Endothelial cell of umbilical vein (primary cell): ENCODE measurements at regions not wholly inside any gene's neighbourhood (a gene's known extent, or its start where the extent isn't known, plus 50 kb on each side); places are given as distances from the start of the nearest gene placed in this dataset.

Source experiments
- BruUV-seq: library from RNA; stranded (reverse); fragments of 400-500 nt; replicated peaks from 2 replicates; lab custom pipeline; 2021; lab: Mats Ljungman, UMichigan
- CTCF ChIA-PET: fragments of 300-600, 350-600 bp; sonication (Branson Sonifier 250); formaldehyde crosslinking; loops from one replicate; lab custom pipeline; 2021; ENCODE audit warnings: antibody characterized with exemption, inconsistent platforms; lab: Charles Lee
- POLR2A ChIA-PET: fragments of 300-600, 350-600 bp; sonication (Branson Sonifier 250); formaldehyde crosslinking; loops from one replicate; lab custom pipeline; 2021; ENCODE audit warnings: antibody characterized with exemption, inconsistent platforms; lab: Charles Lee
- DNase-seq: peaks from one replicate; pipeline ENCODE4 v3.0.0-alpha.2; 2011; ENCODE audit warnings: low read depth, low spot score
- FAIRE-seq: peaks from 2 replicates; lab custom pipeline; 2011; peaks lifted over from hg19 to GRCh38; lab: Jason Lieb, UNC
- H2AFZ ChIP-seq: 2 replicates; pipeline ENCODE4 v1.6.0; 2012; ENCODE audit warnings: low read depth, low read length, control low read depth, inconsistent platforms
- H3K27ac ChIP-seq: 2 replicates; pipeline ENCODE4 v1.5.1; 2011; ENCODE audit warnings: low read depth, mild to moderate bottlenecking, control low read depth, low read length, moderate library complexity; ENCODE audit not compliant: insufficient read depth
- H3K27me3 ChIP-seq, 2 experiments: 2 replicates each; pipeline versions ENCODE4 v1.6.0 to v1.6.1; 2011; ENCODE audit warnings: low read length in 2 of 2, mixed read lengths in 1 of 2; ENCODE audit not compliant: control insufficient read depth in 2 of 2, insufficient read depth in 2 of 2
- H3K36me3 ChIP-seq, 2 experiments: 2 replicates in 1 of 2; 3 replicates in 1 of 2; pipeline ENCODE4 v1.5.1; 2011; ENCODE audit warnings: low read length in 2 of 2, mild to moderate bottlenecking in 1 of 2, moderate library complexity in 1 of 2; ENCODE audit not compliant: control insufficient read depth in 2 of 2, insufficient read depth in 2 of 2; ENCODE audit errors: extremely low read depth in 1 of 2
- H3K4me1 ChIP-seq: 3 replicates; pipeline ENCODE4 v1.5.1; 2011; ENCODE audit warnings: mild to moderate bottlenecking, low read length; ENCODE audit not compliant: control insufficient read depth, insufficient read depth; ENCODE audit errors: extremely low read depth
- H3K4me2 ChIP-seq: 2 replicates; pipeline ENCODE4 v1.6.1; 2011; ENCODE audit warnings: low read length, control low read depth, mixed read lengths; ENCODE audit not compliant: insufficient read depth
- H3K4me3 ChIP-seq, 3 experiments: fragments of 200-600 bp in 1 of 3; sonication (generic), shearing (Covaris generic) in 1 of 3; replicated peaks in 1 of 3; 2 replicates each; pipeline ENCODE4 v1.5.1; 2011 to 2016; ENCODE audit warnings: control low read depth in 3 of 3, low read length in 3 of 3, mild to moderate bottlenecking in 2 of 3, inconsistent platforms in 1 of 3, low read depth in 1 of 3, moderate library complexity in 1 of 3; ENCODE audit not compliant: insufficient read depth in 1 of 3
- H3K79me2 ChIP-seq: 2 replicates; pipeline ENCODE4 v1.6.0; 2012; ENCODE audit warnings: low read length, inconsistent platforms; ENCODE audit not compliant: control insufficient read depth, insufficient read depth
- H3K9ac ChIP-seq: replicated peaks from 2 replicates; pipeline ENCODE3; 2011; ENCODE audit warnings: low read length, control low read depth; ENCODE audit not compliant: insufficient read depth; ENCODE audit errors: extremely low read depth
- H3K9me1 ChIP-seq: replicated peaks from 3 replicates; pipeline ENCODE4 v1.6.0; 2011; ENCODE audit warnings: mild to moderate bottlenecking, low read length; ENCODE audit not compliant: control insufficient read depth, insufficient read depth; ENCODE audit errors: extremely low read depth
- H3K9me3 ChIP-seq: replicated peaks from 2 replicates; pipeline ENCODE4 v1.5.1; 2012; ENCODE audit warnings: low read length, inconsistent platforms; ENCODE audit not compliant: control insufficient read depth, insufficient read depth
- H4K20me1 ChIP-seq: replicated peaks from 2 replicates; pipeline ENCODE3; 2011; ENCODE audit warnings: mild to moderate bottlenecking, low read length; ENCODE audit not compliant: control insufficient read depth, insufficient read depth; ENCODE audit errors: extremely low read depth
- EZH2 ChIP-seq: IDR thresholded peaks from 2 replicates; pipeline ENCODE4 v1.6.1; 2012; ENCODE audit warnings: borderline replicate concordance, low read depth, mild to moderate bottlenecking, moderate library complexity, low read length, inconsistent platforms; ENCODE audit not compliant: severe bottlenecking
- FOS ChIP-seq: IDR thresholded peaks from 2 replicates; pipeline ENCODE4 v1.6.1; 2011; ENCODE audit warnings: mild to moderate bottlenecking, low read length, moderate library complexity, borderline replicate concordance; ENCODE audit not compliant: insufficient read depth
- GATA2 ChIP-seq: IDR thresholded peaks from 2 replicates; pipeline ENCODE4 v1.7.0; 2011; ENCODE audit warnings: low read depth, mild to moderate bottlenecking, moderate library complexity, mixed read lengths, low read length; ENCODE audit not compliant: insufficient read length, insufficient read depth
- JUN ChIP-seq: IDR thresholded peaks from 2 replicates; pipeline ENCODE4 v1.6.1; 2011; ENCODE audit warnings: borderline replicate concordance, low read depth; ENCODE audit not compliant: insufficient read length, insufficient read depth
- MYC ChIP-seq: IDR thresholded peaks from one replicate; pipeline ENCODE4 v1.6.1; 2011; ENCODE audit warnings: mild to moderate bottlenecking, low read depth, low read length
- POLR2AphosphoS5 ChIP-seq: IDR thresholded peaks from 2 replicates; pipeline ENCODE4 v1.6.1; 2012; ENCODE audit warnings: low read depth, mild to moderate bottlenecking, control low read depth, low read length, moderate library complexity; ENCODE audit not compliant: insufficient read depth
- dilution Hi-C: fragments of 300-500 bp; cut with MboI; formaldehyde crosslinking; loops from one replicate; pipeline ENCODE4 v1.15.0; 2019; ENCODE audit warnings: low sequenced_read_pairs; ENCODE audit not compliant: extremely low pct_ligation_motif_present
- intact Hi-C: fragments of 100-400 bp; cut with micrococcal nuclease; formaldehyde crosslinking; loops from one replicate; pipeline ENCODE4 v1.10.0; 2022
- TF ChIP-seq, protein P1 (sequence below): IDR thresholded peaks from 2 replicates; pipeline ENCODE4 v1.6.1; 2011; ENCODE audit not compliant: insufficient read depth, insufficient read length
- TF ChIP-seq, protein P2 (sequence below), 2 donors: IDR thresholded peaks; 1 replicate in 1 of 2; 2 replicates in 1 of 2; pipeline ENCODE4 v1.5.1; 2011; ENCODE audit warnings: low read length in 2 of 2, mild to moderate bottlenecking in 2 of 2, moderate library complexity in 2 of 2, control low read depth in 1 of 2, inconsistent platforms in 1 of 2, low read depth in 1 of 2; ENCODE audit not compliant: insufficient read depth in 1 of 2; ENCODE audit errors: extremely low read depth in 1 of 2

DNA sequence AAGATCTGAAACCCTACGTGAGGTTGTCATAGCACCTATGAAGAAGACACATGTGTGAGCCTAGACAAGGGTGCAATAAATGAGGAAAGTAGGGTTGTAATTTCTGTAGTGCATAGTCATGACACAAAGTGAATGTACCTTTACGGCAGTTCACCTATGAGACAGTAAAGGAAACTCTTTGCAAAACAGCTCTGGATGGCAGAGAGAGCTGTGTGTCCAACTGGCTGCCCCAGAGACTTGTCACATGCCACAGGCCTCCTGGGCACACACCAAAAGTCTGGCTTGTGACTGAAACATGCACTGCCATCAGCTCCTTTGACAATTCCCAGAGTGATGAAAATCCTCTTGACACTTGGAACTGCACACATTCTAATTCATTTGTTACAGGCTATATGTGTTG is 90.7 kb upstream of the NAMPT start:
- POLR2A ChIA-PET: no interaction called here
- Histone ChIP-seq H3K9me1 (no peaks in the 10 kb centered on the region), H3K27ac (no peak overlapping the region), H3K9ac (no peak overlapping the region), H2AFZ (no peak overlapping the region), H3K4me1 (no peaks in the 10 kb centered on the region), H3K27me3 (peaks cover 0 to 1% of the 10 kb centered on the region in 2 experiments), H3K4me3 (no peak overlapping the region), H3K9me3 (no peaks in the 10 kb centered on the region), H3K4me2 (no peak overlapping the region), H3K36me3 (no peaks in the 10 kb centered on the region), H3K79me2 (no peaks in the 10 kb centered on the region), H4K20me1 (no peaks in the 10 kb centered on the region)
- dilution Hi-C loops (no loop called here), intact Hi-C loops (no loop called here)
- BruUV-seq: no TSS peak
- DNase-seq (no peak), FAIRE-seq (no peak)
- CTCF ChIA-PET: interaction anchor here (0.7 to 1.4 kb wide), 2 partner anchors 9 to 56 kb away, joined by 3 to 8 read pairs; no protein-coding TSS in a partner anchor
- TF ChIP-seq JUN (no peak), MYC (no peak), POLR2AphosphoS5 (no peak), EZH2 (no peak), FOS (no peak), GATA2 (no peak)
- TF ChIP-seq, protein P1, sequence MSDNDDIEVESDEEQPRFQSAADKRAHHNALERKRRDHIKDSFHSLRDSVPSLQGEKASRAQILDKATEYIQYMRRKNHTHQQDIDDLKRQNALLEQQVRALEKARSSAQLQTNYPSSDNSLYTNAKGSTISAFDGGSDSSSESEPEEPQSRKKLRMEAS: no peak
- TF ChIP-seq, protein P2, sequence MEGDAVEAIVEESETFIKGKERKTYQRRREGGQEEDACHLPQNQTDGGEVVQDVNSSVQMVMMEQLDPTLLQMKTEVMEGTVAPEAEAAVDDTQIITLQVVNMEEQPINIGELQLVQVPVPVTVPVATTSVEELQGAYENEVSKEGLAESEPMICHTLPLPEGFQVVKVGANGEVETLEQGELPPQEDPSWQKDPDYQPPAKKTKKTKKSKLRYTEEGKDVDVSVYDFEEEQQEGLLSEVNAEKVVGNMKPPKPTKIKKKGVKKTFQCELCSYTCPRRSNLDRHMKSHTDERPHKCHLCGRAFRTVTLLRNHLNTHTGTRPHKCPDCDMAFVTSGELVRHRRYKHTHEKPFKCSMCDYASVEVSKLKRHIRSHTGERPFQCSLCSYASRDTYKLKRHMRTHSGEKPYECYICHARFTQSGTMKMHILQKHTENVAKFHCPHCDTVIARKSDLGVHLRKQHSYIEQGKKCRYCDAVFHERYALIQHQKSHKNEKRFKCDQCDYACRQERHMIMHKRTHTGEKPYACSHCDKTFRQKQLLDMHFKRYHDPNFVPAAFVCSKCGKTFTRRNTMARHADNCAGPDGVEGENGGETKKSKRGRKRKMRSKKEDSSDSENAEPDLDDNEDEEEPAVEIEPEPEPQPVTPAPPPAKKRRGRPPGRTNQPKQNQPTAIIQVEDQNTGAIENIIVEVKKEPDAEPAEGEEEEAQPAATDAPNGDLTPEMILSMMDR (IDR thresholded peaks at IDR 0.05; ENCODE audit: extremely low read depth in 1 of 2, insufficient read depth in 1 of 2, low read depth in 1 of 2, low read length in 2 of 2): no peak
